IPS DF 4.7 (cell line): ENCODE measurements at regions not wholly inside any gene's neighbourhood (a gene's known extent, or its start where the extent isn't known, plus 50 kb on each side); places are given as distances from the start of the nearest gene placed in this dataset.

Source experiments
- DNase-seq: peaks from one replicate; pipeline ENCODE4 v3.0.0-alpha.2; 2013; ENCODE audit warnings: low spot score; ENCODE audit errors: extremely low read depth

DNA sequence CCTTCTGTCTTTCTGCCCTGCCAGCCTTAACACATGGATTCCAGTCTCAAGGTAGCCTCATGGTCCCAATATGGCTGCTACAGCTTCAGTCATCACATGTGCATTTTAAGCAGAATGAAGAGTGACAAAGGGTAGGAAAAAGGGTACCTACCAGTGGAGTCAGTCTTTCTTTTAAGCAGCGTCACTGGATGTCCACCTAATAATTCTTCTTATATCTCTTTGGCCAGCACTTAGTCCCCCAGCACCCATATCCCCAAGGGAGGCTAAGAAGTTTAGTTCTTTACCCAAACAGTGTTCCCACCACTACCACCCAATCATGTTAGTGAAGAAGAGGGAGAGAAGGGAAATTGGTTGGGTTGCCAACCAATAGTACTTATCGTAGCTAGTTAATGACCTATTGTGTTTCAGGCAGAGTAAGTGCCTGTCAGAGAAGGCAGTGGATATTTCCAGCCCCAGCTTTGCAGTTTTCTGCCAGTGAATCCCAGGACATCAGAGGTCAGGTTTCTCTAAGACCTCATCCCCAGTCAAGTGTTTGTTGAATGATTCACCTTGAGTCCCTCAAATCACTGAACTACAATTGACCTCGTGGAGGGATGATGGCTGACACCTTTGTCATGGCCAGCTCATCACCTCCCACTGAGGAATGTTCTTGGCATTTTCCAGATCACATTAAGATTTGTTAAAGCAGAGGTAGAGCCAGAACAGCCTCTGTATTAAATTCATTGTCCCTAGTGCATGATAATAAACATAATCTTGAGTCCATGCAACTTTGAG lies 250.9 kb upstream of the CRY1 start:
- DNase-seq = no peak

DNA sequence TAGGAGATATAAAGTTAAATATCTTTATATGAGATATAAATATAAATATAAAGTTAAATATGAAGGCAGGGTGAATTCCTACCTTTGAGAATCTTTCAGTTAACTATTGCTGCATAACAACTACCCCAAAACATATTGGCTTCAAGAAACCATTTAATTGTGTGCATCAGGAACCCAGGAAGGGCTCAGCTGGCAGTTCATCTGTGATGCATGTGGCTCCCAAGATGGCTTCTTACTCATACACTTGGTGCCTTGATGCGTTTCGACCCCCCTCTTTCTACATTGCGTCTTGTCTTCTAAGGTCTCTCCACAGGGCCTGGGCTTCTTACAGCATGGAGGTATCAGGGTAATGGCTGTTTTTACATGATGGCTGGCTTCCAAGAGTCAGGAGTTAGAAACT lies 253.9 kb upstream of the CRY1 start:
- no peak for DNase-seq

DNA sequence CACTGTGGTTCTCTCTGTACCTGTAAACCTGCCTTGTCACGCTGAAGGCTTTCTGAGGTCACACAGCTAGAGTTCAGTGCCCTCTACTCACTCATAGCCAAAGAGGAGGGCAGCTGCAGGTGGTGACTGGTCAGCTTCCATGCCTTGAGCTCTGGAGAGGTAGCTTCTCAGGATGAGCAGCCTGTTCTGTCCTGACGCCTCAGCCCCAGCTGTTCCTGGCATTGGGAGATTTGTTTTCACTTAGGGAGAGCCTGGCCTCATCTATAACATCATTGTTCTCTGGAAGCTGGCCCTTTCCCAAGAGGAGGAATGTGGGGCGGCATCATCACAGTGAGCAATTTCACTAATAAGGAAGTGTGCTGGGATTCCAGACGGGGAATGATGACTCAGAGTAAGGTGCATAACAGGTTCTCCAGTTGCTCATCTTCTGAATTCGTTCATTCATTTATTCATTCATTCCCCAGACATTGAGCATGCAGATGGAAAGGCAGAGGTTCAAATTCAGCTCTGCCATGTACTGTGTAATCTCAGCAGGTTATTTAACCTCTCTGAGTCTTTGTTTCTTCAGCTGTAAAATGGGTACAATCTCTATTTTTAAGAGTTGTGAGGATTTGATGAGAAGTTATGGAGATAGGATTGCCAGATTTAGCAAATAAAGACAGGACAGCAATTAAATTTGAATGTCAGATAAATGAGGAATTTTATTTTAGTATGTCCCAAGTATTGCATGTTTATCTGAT lies 255.8 kb upstream of the CRY1 start:
- no peak for DNase-seq

DNA sequence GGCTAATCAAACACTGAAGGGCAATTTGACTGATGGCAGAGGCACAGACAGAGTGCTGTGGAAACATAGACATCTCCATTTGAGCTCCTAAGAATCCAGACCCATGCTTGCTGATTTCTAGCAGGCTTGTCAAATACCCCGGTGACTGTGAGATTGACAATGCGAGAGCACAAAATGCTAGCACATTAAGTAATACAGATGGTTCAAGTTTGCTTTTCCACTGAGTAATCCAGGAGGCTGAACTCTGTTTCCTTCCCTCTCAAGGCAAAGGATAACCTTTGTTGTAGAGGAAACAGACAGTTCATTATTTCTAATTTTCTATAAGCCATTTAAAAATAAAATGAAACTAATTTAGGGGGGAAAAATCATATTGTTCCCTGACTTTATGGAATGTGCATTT lies 256.5 kb upstream of the CRY1 start:
- no peak for DNase-seq

DNA sequence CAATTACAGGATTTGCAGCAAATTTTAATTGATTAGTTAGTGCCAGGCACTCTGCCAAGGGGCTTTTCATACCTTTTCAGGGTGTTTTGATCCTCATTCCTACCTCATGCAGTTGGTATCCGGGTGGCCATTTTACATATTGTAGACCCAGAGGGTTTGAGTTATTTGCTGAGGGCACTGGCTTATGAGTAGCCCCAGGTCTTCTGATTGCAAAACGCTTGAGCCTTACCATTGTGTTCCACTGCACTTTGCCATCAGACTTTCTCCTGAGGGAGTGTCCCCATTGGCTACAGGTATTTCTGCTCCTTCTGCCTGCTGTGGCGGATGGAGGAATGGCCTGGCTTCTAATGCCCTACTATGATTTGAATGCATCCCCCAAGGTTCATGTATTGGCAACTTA lies 257.8 kb upstream of the CRY1 start:
- DNase-seq = no peak

DNA sequence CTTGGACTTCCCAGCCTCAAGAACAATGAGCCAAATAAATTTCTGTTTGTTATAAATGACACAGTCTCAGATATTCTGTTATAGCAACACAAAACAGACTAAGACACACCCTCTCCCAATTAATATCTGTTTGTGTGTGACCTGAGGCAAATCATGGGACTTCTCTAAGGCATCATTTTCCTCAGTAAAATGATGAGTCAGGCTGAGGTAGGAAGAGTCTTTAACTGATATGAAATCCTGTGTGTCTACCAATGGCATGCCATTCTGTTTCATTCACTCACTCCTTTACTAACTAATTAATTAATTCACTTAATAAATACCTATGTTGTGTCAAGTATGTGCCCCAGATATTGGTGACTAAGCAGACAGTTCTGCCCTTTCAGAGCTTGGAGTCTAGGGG lies 258.4 kb upstream of the CRY1 start:
- no peak for DNase-seq

DNA sequence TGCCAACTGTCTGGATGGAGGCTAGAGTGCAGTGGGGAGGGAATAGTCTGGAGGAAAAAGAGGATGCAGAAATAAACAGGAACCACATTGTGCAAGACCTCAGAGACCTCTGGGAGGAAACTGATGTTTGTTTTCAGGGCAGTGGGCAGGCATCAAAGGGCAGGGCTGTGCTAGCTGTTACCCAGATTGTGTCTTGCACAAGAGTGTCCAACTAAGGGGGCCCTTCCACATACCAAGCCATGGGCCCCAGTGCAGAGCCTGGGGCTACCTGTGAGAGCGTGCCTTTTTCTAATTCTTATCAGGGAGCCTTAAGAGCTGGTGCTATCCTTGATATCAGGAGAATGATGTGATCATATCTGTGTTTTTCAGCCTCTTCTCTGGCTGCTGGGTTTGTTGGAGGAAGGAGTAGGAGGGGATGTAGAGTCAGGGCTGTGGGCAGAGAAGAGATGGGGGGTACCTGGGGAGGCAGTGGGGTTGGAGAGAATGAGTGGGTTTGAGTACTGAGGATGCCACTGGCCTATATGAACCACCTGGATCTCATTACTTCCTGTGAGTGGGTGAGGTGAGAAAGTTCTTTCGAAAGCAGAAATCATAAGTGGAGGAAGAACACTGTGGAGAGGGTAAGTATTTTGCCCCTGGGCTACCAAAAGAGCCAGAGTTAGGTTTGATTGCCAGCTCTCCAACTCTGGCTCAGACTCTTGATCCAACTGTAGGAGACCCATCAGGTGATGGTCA lies 259.2 kb upstream of the CRY1 start:
- DNase-seq = no peak

DNA sequence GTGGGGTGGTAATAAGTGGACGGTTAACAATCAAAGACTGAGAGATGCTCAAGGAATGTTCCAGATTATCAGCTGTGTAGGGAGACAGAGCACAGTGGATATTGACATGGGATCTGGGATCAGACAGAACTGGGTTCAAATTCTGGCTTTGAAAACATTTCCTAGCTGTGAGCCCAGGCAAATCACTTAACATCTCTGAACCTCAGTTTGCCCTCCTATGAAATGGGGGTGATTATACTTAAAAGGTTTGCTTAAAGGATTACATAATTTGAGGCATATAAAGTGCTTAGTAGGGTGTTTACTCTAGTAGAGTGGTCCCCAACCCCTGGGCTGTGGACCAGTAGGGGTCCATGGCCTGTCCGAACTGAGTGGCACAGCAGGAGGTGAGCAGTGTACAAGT lies 260.0 kb upstream of the CRY1 start:
- no peak for DNase-seq

DNA sequence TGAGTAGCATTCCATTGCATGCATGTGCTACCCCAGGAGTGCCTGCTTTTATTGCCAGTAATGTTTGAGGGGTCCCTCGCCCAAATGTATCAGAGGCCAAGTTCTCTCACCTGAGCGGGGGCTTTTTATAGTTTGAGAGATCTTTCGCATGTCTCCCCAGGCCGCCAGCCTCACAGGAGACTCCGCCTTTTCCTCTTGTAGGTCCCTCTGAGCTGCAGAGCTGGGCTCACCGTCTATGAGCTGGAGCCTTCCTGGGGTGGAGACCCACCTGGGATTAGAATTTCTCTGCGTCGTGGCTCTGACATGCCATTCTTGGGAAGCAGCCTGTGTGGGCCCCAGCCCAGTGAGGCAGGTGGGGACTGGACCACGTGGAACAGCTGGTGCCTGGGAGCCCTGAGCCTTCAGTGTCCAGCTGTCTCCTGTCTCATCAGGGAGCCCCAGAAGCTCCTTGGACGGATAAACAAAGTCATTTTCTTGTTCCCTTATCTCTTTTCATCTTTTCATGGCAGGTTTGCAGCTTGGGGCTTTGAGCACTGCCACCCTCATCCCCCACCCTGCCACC lies 261.7 kb upstream of the CRY1 start:
- no peak for DNase-seq

DNA sequence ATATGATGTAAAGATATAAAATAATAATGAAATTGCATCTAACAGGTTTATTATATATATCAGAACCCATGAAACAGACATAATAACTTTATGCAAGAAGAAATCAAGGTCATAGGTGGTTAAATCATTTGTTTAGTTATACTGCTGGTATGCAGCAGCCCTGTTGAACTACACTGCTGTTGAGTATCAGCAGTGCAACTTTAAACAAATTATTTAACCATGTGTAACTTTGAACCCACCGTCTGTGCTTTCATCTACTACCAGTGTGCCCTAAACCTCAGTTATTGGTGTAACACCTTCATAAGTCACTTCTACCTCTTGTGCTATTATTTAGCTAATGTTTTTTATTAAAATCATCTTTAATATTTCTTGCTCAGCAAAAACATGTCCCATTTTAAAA lies 262.3 kb upstream of the CRY1 start:
- no peak for DNase-seq

DNA sequence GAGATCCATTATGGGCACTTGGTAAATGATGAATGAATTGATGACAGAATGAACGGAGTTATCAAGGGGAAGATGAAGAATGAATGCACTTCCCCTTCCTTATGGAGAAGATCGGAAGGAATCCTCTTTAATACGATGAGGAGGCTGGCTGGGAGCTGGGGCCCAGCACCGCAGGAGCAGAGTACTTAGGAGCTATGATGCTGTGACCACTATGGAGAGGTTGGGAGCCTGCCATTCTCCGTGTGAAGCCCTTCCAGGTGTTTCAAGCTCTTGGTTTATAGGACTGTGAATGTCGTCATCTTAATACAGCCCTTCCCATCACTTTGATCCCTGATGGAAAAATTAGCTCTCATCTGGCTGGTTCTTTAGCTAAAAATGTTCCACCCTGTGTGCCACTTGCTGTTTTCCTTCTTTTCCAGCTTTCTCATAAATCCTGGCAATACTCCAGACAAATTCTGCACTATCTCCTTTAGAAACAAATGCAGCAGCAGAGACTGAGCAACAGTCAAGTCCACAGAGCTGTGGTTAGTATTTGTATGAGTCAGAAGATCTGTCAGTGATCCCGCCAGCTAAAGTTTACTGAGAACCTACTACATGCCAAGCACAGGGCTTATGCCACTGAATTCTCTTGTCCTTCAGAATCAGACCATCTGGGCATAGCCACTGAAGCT lies 263.1 kb upstream of the CRY1 start:
- no peak for DNase-seq

DNA sequence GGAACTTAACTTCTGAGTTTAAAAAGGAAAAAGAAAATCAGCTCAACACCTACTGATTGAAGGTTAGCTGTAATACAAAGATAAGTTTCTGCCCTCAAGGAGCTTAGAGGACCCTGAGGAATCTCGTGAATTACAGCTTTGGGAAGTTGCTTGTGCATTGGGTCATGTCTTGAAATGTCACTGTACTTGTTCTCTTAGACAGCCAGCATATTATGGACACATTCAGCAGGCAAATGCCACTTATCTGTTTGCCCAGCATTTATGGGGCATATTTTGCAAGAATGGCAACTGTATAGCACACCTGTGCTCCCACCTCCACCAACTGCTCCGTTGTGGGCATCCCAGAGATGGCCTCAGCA lies 263.6 kb upstream of the CRY1 start:
- no peak for DNase-seq

DNA sequence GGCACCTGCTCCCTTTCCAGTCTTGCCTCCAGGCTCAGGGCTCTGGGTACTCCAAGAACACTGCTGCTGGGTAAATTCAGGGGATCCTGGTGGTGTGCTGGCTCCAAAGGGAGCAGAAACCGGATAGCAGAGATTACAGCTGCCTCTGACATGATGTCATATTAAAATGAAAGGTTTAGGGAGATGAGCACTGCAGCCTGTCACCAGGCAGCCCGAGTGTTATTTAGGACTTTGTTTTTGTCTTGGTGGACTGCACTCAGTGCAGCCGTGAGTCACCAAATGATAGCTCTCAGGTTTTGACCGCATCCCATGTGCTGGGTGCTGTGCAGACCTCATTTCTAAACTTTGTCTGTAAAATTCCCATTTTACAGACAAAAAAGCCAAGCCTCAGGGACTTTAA lies 266.0 kb upstream of the CRY1 start:
- no peak for DNase-seq

DNA sequence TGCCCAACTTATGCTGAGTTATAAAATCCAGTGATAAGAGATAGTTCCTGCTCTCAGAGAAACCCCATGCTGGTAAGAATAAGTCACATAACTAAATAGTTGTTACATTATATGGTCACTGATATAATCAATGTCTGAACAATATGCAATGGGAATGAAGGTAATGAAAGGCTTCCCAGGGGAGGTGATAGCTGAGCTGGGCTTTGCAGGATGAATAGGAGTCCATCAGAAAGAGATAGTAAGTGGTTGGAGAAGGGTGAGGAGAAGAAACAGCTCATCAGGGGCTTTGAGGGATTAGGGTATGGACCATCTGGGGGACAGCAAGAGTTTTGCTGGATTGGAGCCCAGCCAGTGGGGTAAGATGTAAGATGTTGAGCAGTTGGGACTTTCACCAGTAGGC lies 266.7 kb upstream of the CRY1 start:
- no peak for DNase-seq

DNA sequence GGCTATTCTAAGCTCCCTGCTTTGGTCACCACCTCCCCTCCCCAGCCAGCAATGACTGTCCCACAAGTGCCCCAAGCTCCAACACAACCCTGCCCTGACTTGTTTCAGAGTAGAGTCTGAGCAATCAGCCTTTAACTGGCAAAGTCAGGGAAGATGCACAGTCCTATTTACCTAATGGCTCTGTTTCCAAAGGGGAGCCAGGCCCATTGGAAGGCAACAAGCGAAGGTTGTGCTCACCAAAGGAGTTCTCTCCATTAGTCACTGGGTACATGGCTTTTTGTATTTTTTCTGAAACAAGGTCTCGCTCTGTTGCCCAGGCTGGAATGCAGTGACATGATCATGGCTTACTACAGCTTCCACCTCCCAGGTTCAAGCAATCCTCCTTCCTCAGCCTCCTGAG lies 267.1 kb upstream of the CRY1 start:
- no peak for DNase-seq

DNA sequence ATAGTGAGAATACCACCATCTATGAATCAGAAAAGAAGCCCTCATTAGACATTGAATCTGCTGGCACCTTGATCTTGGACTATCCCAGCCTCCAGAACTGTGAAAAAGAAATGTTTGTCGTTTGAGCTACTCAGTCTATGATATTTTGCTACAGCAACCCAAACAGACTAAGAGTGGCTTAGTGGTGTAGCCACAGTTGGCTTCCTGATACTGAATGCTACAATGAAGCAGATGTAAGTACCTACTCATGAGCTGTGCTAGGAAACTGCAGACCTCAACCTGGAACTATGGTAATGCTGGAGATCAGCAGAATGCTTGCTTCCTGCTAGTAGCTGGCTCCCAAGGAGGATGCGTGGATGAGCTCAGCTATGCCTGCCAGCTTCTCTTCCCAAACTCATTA lies 268.6 kb upstream of the CRY1 start:
- DNase-seq = no peak

DNA sequence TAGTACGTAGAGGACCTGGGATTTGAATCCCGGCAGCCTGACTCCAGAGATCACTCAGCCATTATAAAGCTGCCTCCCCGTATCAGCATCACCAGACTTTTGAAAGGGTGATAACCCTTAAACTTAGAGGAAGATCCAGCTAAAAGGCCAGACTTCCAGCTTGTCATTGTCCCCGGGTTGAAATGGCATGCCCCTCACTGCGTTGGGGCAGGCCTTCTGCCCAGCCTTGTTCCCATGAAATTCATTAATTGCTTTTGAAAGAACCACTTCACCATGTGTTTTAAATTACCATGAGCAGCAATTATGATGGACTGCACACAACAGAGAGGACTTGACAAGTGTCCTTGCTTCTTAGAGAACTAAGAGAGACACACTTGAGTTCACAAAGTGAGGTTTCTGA lies 269.6 kb upstream of the CRY1 start:
- DNase-seq = no peak

DNA sequence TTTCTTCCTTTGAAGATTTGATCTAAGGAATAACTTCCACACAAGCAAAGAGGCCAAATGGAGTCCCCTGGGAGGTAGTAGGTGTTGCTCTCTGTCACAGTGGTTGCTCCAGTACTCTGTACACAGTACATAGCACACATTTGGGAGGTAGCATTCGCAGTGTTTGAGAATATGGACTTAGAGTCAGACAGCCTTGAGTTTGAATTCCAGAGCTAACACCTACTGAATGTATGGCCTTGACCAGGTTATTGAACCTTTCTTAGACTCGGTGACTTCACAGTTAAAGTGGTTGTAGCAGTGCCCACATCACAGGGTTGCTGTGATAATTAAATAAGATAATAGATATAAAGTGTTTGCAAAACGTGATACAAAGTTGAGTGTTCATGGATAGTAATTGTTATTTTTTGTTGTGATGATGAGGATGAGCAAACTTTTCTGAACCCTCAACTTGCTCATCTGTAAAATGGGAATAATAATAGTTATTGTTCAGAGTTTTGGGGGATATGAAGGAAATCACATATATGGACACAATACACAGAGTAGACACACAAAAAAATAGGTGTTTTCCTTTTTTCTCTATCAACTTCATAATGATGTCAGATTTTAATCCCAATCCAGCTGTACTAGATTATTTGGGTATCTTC lies 271.6 kb upstream of the CRY1 start:
- DNase-seq = no peak

DNA sequence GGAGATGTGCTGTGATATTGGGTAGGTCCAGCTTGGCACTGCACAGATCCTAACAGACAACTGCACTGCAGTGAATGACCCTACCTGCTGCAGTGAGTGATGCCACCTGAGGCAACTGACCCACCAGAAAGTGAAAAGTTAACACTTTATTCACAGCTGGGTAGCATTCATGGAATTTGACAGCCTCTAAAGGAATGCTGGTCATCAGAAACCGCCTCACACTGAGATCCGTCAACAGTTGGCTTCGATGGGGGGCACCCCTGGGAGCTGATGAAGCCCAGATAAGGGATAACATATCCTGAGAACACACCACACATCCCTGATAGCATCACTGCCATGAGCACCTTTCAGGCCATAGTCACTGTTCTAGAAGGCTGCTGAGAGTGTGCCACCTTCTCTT lies 272.4 kb upstream of the CRY1 start:
- DNase-seq = no peak

DNA sequence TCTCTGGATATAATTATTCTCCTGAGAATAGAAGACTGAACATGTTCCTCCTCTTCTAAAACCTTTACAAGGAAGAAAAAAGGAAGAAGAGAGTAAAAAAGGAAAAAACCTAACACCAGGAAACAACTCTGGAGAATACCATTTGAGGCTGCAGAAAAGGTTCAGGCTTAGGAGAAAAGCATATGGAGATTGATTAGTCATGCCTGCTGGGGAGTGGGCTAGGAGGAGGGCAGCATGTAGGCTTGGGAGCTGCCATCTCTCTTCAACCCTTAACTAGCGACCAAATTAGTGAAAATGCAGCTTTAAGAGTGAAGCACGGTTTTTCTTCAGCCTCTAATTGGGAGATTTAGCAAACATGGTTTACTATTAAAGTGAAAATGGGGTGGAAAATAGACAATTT lies 273.0 kb upstream of the CRY1 start:
- no peak for DNase-seq

DNA sequence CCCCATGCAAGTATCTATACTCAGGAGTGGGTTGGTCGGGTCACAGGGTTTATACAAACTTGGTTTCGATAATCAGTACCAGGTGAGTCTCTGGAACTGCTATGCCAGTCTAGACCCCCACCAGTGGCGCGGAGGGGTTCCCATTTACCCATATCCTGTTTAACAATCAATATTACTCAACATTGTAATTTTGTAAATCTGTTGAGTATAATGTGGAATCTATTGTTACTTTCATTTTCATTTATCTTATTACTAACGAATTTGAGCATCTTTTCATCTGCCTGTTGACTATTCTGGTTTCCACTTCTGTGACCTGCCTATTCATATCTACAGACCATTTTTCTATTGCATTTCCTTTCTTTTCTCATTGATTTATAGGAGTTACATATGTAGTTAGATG lies 275.2 kb upstream of the CRY1 start:
- DNase-seq = no peak
